Activated CD8-positive, alpha-beta memory T cell treated with anti-CD3 and anti-CD28 coated beads, Interleukin-2, amount 10 ng/mL, durations not matched to agents 7 days and 5 days (primary cell): ENCODE measurements at regions not wholly inside any gene's neighbourhood (a gene's known extent, or its start where the extent isn't known, plus 50 kb on each side); places are given as distances from the start of the nearest gene placed in this dataset.
"Not testable (repeated sequence)": the region's sequence is repeated elsewhere in the genome, so short reads cannot be mapped to it uniquely, and the experiment has no call there.

Experiments used
- ATAC-seq: fragments of 150-1000 bp; cut with Tn5 transposase; one replicate; pipeline ENCODE4 v1.10.0; 2021; ENCODE audit warnings: moderate library complexity
- CTCF ChIA-PET: fragments of 350-600 bp; sonication (Branson Sonifier 250); formaldehyde crosslinking; loops from one replicate; lab custom pipeline; 2021; ENCODE audit warnings: antibody characterized with exemption; lab: Charles Lee
- DNase-seq: peaks from one replicate; pipeline ENCODE4 v3.0.0-alpha.2; 2020
- H3K27ac Mint-ChIP-seq: one replicate; pipeline ENCODE4 v1.8.0; 2021; ENCODE audit warnings: mild to moderate bottlenecking, mixed read lengths
- H3K27me3 Mint-ChIP-seq: one replicate; pipeline ENCODE4 v1.8.0; 2021; ENCODE audit warnings: mixed read lengths
- H3K36me3 Mint-ChIP-seq: one replicate; pipeline ENCODE4 v1.8.0; 2021; ENCODE audit warnings: mild to moderate bottlenecking, mixed read lengths
- H3K4me1 Mint-ChIP-seq: one replicate; pipeline ENCODE4 v1.8.0; 2021; ENCODE audit warnings: mixed read lengths
- H3K4me3 Mint-ChIP-seq: one replicate; pipeline ENCODE4 v1.8.0; 2021; ENCODE audit warnings: mild to moderate bottlenecking, moderate library complexity, mixed read lengths
- H3K9me3 Mint-ChIP-seq: one replicate; pipeline ENCODE4 v1.8.0; 2022; ENCODE audit warnings: low read depth, mixed read lengths

- H3K4me1 Mint-ChIP-seq, H3K4me3 Mint-ChIP-seq, ATAC-seq, H3K9me3 Mint-ChIP-seq, H3K27ac Mint-ChIP-seq, H3K27me3 Mint-ChIP-seq, CTCF ChIA-PET, H3K36me3 Mint-ChIP-seq, DNase-seq: not testable (repeated sequence)
Observed at GRCh38 chr16:18130478-18131120, 205.9 kb downstream of the NPIPA8 start.

- H3K4me1 Mint-ChIP-seq, ATAC-seq, DNase-seq, H3K9me3 Mint-ChIP-seq, CTCF ChIA-PET, H3K27ac Mint-ChIP-seq, H3K27me3 Mint-ChIP-seq, H3K4me3 Mint-ChIP-seq, H3K36me3 Mint-ChIP-seq: not testable (repeated sequence)
Observed at GRCh38 chr16:18127033-18127432, 209.5 kb downstream of the NPIPA8 start.

GRCh38 chr16:18119092-18119491, 217.4 kb downstream of the NPIPA8 start:
- DNase-seq, H3K27ac Mint-ChIP-seq, H3K27me3 Mint-ChIP-seq, H3K4me3 Mint-ChIP-seq, H3K4me1 Mint-ChIP-seq, ATAC-seq, H3K36me3 Mint-ChIP-seq, H3K9me3 Mint-ChIP-seq, CTCF ChIA-PET: not testable (repeated sequence)

GRCh38 chr16:18118684-18119083, 217.9 kb downstream of the NPIPA8 start:
- H3K36me3 Mint-ChIP-seq, H3K4me1 Mint-ChIP-seq, H3K9me3 Mint-ChIP-seq, CTCF ChIA-PET, H3K4me3 Mint-ChIP-seq, H3K27me3 Mint-ChIP-seq, DNase-seq, H3K27ac Mint-ChIP-seq, ATAC-seq: not testable (repeated sequence)

- not testable (repeated sequence) for H3K4me3 Mint-ChIP-seq
Observed at GRCh38 chr16:18118071-18118470, 218.5 kb downstream of the NPIPA8 start.

GRCh38 chr16:18104412-18104811, 232.1 kb downstream of the NPIPA8 start:
- H3K36me3 Mint-ChIP-seq, CTCF ChIA-PET, H3K27me3 Mint-ChIP-seq, H3K27ac Mint-ChIP-seq, DNase-seq, ATAC-seq, H3K4me1 Mint-ChIP-seq, H3K9me3 Mint-ChIP-seq, H3K4me3 Mint-ChIP-seq: not testable (repeated sequence)

More at GRCh38 chr16:18118071-18118470, 218.5 kb downstream of the NPIPA8 start:
- H3K27ac Mint-ChIP-seq, H3K9me3 Mint-ChIP-seq, ATAC-seq, CTCF ChIA-PET, H3K27me3 Mint-ChIP-seq, DNase-seq, H3K36me3 Mint-ChIP-seq, H3K4me1 Mint-ChIP-seq: not testable (repeated sequence)

GRCh38 chr16:18101077-18101476, 235.5 kb downstream of the NPIPA8 start:
- H3K4me3 Mint-ChIP-seq, H3K27me3 Mint-ChIP-seq, H3K4me1 Mint-ChIP-seq, H3K9me3 Mint-ChIP-seq, CTCF ChIA-PET, DNase-seq, H3K27ac Mint-ChIP-seq, H3K36me3 Mint-ChIP-seq, ATAC-seq: not testable (repeated sequence)

- CTCF ChIA-PET, DNase-seq, H3K36me3 Mint-ChIP-seq, H3K4me1 Mint-ChIP-seq, H3K9me3 Mint-ChIP-seq, H3K27ac Mint-ChIP-seq, H3K27me3 Mint-ChIP-seq, H3K4me3 Mint-ChIP-seq, ATAC-seq: not testable (repeated sequence)
Observed at GRCh38 chr16:18092605-18093004, 243.9 kb downstream of the NPIPA8 start.

GRCh38 chr16:18080658-18081363, 255.7 kb downstream of the NPIPA8 start:
- not testable (repeated sequence) for ATAC-seq

GRCh38 chr16:18077910-18078309, 258.6 kb downstream of the NPIPA8 start:
- H3K27ac Mint-ChIP-seq, CTCF ChIA-PET: not testable (repeated sequence)

More at GRCh38 chr16:18080658-18081363, 255.7 kb downstream of the NPIPA8 start:
- H3K27ac Mint-ChIP-seq, DNase-seq, H3K4me1 Mint-ChIP-seq, H3K27me3 Mint-ChIP-seq, H3K9me3 Mint-ChIP-seq, CTCF ChIA-PET, H3K4me3 Mint-ChIP-seq, H3K36me3 Mint-ChIP-seq: not testable (repeated sequence)

GRCh38 chr16:18072161-18072560, 264.4 kb downstream of the NPIPA8 start:
- CTCF ChIA-PET = no interaction called here
- Mint-ChIP-seq H3K4me1 (no peaks in the 10 kb centered on the region), H3K27me3 (no peaks in the 10 kb centered on the region), H3K4me3 (no peak overlapping the region), H3K36me3 (no peaks in the 10 kb centered on the region), H3K9me3 (peaks cover 3% of the 10 kb centered on the region), H3K27ac (no peak overlapping the region)
- no peak for ATAC-seq
- no peak for DNase-seq

More at GRCh38 chr16:18077910-18078309, 258.6 kb downstream of the NPIPA8 start:
- not testable (repeated sequence) for H3K9me3 Mint-ChIP-seq, H3K27me3 Mint-ChIP-seq, H3K36me3 Mint-ChIP-seq, ATAC-seq, H3K4me3 Mint-ChIP-seq, H3K4me1 Mint-ChIP-seq, DNase-seq

- H3K9me3 Mint-ChIP-seq = peaks cover 3% of the 10 kb centered on the region
- no peaks in the 10 kb centered on the region for H3K4me1 Mint-ChIP-seq
- no peak for DNase-seq
- no peak for ATAC-seq
- H3K27me3 Mint-ChIP-seq = peaks cover 3% of the 10 kb centered on the region
- H3K36me3 Mint-ChIP-seq = no peaks in the 10 kb centered on the region
- CTCF ChIA-PET = no interaction called here
- no peak overlapping the region for H3K27ac Mint-ChIP-seq
- no peak overlapping the region for H3K4me3 Mint-ChIP-seq
Observed at GRCh38 chr16:18069683-18070082, 266.9 kb downstream of the NPIPA8 start.

GRCh38 chr16:18068477-18068876, 268.1 kb downstream of the NPIPA8 start:
- DNase-seq (no peak), ATAC-seq (no peak)
- peaks cover 3% of the 10 kb centered on the region for H3K9me3 Mint-ChIP-seq
- H3K27me3 Mint-ChIP-seq = peaks cover 3% of the 10 kb centered on the region
- H3K27ac Mint-ChIP-seq = no peak overlapping the region
- H3K4me1 Mint-ChIP-seq = no peaks in the 10 kb centered on the region
- CTCF ChIA-PET = no interaction called here
- no peak overlapping the region for H3K4me3 Mint-ChIP-seq
- no peaks in the 10 kb centered on the region for H3K36me3 Mint-ChIP-seq

GRCh38 chr16:18062713-18063112, 273.8 kb downstream of the NPIPA8 start:
- no peak overlapping the region for H3K27ac Mint-ChIP-seq

More at GRCh38 chr16:18062713-18063112, 273.8 kb downstream of the NPIPA8 start:
- ATAC-seq (no peak), DNase-seq (no peak)
- H3K27me3 Mint-ChIP-seq = peaks cover 10% of the 10 kb centered on the region
- H3K4me3 Mint-ChIP-seq = no peak overlapping the region
- H3K9me3 Mint-ChIP-seq = no peaks in the 10 kb centered on the region
- CTCF ChIA-PET = no interaction called here
- H3K36me3 Mint-ChIP-seq = no peaks in the 10 kb centered on the region
- H3K4me1 Mint-ChIP-seq = no peaks in the 10 kb centered on the region
